ENCODE measurements at regions not wholly inside any gene's neighbourhood (a gene's known extent, or its start where the extent isn't known, plus 50 kb on each side); places are given as distances from the start of the nearest gene placed in this dataset.

DNA sequence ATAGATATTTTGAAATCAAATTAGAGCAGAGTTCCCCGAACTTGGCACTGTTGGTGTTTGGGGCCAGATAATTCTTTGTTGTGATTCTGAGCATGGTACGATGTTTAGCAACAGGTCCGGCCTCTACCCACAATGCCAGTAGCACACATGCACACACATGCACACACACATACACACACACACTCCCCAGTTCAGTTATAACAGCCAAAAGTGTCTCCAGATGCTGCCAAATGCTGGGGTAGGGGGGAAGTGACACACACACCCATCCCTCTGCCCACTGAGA lies 96.8 kb upstream of the PSMD7 start:
- ChIA-PET POLR2A (no interaction called here), CTCF (no interaction called here)
- BruUV-seq (replicated peaks), result no TSS peak

GRCh38 chr16:74199066-74199841 lies 97.4 kb upstream of the PSMD7 start:
- H3K27ac ChIP-seq (ENCODE audit: control insufficient read depth, insufficient read depth), result no peak overlapping the region
- RAD21 ChIA-PET (ENCODE audit: unreplicated experiment), result no interaction called here
- intact Hi-C loops (cut with micrococcal nuclease; ENCODE audit: unreplicated experiment) (no loop called here), in situ Hi-C loops (cut with MboI) (no loop called here)
- H3K79me2 ChIP-seq (ENCODE audit: control insufficient read depth, insufficient read depth, low read length), result no peaks in the 10 kb centered on the region
- H3K27me3 ChIP-seq (replicated peaks in 1 of 2; ENCODE audit: control insufficient read depth in 2 of 2, insufficient read depth in 2 of 2, low read length in 1 of 2), result peaks cover 0 to 2% of the 10 kb centered on the region in 2 experiments; a peak in 1 of 4 replicates
- no peak overlapping the region for H3K4me2 ChIP-seq (ENCODE audit: control insufficient read depth, insufficient read depth)
- POLR2A ChIA-PET, result no interaction called here
- H2AFZ ChIP-seq (ENCODE audit: control insufficient read depth, low read depth, low read length), result no peak overlapping the region
- ATAC-seq (no peak), FAIRE-seq (no peak), DNase-seq (ENCODE audit: low read depth, low spot score) (no peak)
- no peaks in the 10 kb centered on the region for H4K20me1 ChIP-seq (ENCODE audit: control insufficient read depth, insufficient read depth)
- SMC1A ChIA-PET (ENCODE audit: uncharacterized antibody, unreplicated experiment), result interaction anchor here (1.0 kb wide), 1 partner anchor 16 kb away, joined by 3 read pairs; no protein-coding TSS in a partner anchor
- no peaks in the 10 kb centered on the region for H3K4me1 ChIP-seq (ENCODE audit: control insufficient read depth, insufficient read depth, low read length)
- H3K36me3 ChIP-seq (ENCODE audit: control insufficient read depth in 2 of 2, insufficient read depth in 2 of 2, low read length in 1 of 2), result no peaks in the 10 kb centered on the region
- no TSS peak for BruUV-seq (replicated peaks)
- H3K9me3 ChIP-seq (replicated peaks; ENCODE audit: control insufficient read depth, insufficient read depth, low read length), result no peaks in the 10 kb centered on the region
- WGBS (ENCODE audit: insufficient coverage, insufficient replicate concordance, low lambda C conversion rate, missing lambda C conversion rate), result 66% methylated on average over 4 of the region's 4 CpGs
- H3K4me3 ChIP-seq, result no peak overlapping the region
- CTCF ChIA-PET, result interaction anchor here (0.7 kb wide), 1 partner anchor 28 kb away, joined by 4 read pairs; no protein-coding TSS in a partner anchor
- H3K9ac ChIP-seq (ENCODE audit: control insufficient read depth, insufficient read depth, low read length), result no peak overlapping the region
- TF ChIP-seq SPI1 (IDR thresholded peaks at IDR 0.05; ENCODE audit: borderline replicate concordance, insufficient read depth, low read depth, low read length) (no peak), ZSCAN29 (IDR thresholded peaks at IDR 0.05) (no peak), RFX5 (IDR thresholded peaks at IDR 0.05; ENCODE audit: low read depth, low read length) (no peak), SUZ12 (IDR thresholded peaks at IDR 0.05; ENCODE audit: unreplicated experiment) (no peak), SIN3A (IDR thresholded peaks at IDR 0.05; ENCODE audit: low read depth, low read length) (no peak)
- TF ChIP-seq, protein P1, sequence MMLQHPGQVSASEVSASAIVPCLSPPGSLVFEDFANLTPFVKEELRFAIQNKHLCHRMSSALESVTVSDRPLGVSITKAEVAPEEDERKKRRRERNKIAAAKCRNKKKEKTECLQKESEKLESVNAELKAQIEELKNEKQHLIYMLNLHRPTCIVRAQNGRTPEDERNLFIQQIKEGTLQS (IDR thresholded peaks at IDR 0.05; ENCODE audit: borderline replicate concordance, extremely low read depth, low read depth, low read length), result no peak
- TF ChIP-seq, protein P2, sequence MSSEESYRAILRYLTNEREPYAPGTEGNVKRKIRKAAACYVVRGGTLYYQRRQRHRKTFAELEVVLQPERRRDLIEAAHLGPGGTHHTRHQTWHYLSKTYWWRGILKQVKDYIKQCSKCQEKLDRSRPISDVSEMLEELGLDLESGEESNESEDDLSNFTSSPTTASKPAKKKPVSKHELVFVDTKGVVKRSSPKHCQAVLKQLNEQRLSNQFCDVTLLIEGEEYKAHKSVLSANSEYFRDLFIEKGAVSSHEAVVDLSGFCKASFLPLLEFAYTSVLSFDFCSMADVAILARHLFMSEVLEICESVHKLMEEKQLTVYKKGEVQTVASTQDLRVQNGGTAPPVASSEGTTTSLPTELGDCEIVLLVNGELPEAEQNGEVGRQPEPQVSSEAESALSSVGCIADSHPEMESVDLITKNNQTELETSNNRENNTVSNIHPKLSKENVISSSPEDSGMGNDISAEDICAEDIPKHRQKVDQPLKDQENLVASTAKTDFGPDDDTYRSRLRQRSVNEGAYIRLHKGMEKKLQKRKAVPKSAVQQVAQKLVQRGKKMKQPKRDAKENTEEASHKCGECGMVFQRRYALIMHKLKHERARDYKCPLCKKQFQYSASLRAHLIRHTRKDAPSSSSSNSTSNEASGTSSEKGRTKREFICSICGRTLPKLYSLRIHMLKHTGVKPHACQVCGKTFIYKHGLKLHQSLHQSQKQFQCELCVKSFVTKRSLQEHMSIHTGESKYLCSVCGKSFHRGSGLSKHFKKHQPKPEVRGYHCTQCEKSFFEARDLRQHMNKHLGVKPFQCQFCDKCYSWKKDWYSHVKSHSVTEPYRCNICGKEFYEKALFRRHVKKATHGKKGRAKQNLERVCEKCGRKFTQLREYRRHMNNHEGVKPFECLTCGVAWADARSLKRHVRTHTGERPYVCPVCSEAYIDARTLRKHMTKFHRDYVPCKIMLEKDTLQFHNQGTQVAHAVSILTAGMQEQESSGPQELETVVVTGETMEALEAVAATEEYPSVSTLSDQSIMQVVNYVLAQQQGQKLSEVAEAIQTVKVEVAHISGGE (CRISPR knock-in tag; IDR thresholded peaks at IDR 0.05), result no peak

More for the DNA sequence above, 96.8 kb upstream of the PSMD7 start:
- no peak overlapping the region for H3K4me3 ChIP-seq
- intact Hi-C loops (cut with micrococcal nuclease; ENCODE audit: unreplicated experiment), result no loop called here
- ChIA-PET RAD21 (ENCODE audit: unreplicated experiment) (no interaction called here), SMC1A (ENCODE audit: uncharacterized antibody, unreplicated experiment) (no interaction called here)
- no peak overlapping the region for H2AFZ ChIP-seq (ENCODE audit: control insufficient read depth, low read depth, low read length)
- H3K79me2 ChIP-seq (ENCODE audit: control insufficient read depth, insufficient read depth, low read length), result no peaks in the 10 kb centered on the region
- peaks cover 0 to 2% of the 10 kb centered on the region in 2 experiments; a peak in 1 of 4 replicates for H3K27me3 ChIP-seq (replicated peaks in 1 of 2; ENCODE audit: control insufficient read depth in 2 of 2, insufficient read depth in 2 of 2, low read length in 1 of 2)
- no peak for TF ChIP-seq SUPT20H (IDR thresholded peaks at IDR 0.05; ENCODE audit: borderline replicate concordance, control insufficient read depth, low read depth, low read length)
- TF ChIP-seq BCL11A (IDR thresholded peaks at IDR 0.05; ENCODE audit: low read depth, low read length), result no peak
- no peak for TF ChIP-seq IRF5 (IDR thresholded peaks at IDR 0.05; ENCODE audit: borderline replicate concordance)
- TF ChIP-seq SMAD1 (IDR thresholded peaks at IDR 0.05; ENCODE audit: low read depth, partially characterized antibody), result no peak
- TF ChIP-seq BHLHE40 (IDR thresholded peaks at IDR 0.05; ENCODE audit: borderline replicate concordance in 1 of 2, low read depth in 2 of 2, low read length in 1 of 2), result no peak
- H3K36me3 ChIP-seq (ENCODE audit: control insufficient read depth in 2 of 2, insufficient read depth in 2 of 2, low read length in 1 of 2), result no peaks in the 10 kb centered on the region
- WGBS (ENCODE audit: insufficient coverage, insufficient replicate concordance, low lambda C conversion rate, missing lambda C conversion rate), result 16% methylated on average over 3 of the region's 3 CpGs
- no peaks in the 10 kb centered on the region for H3K4me1 ChIP-seq (ENCODE audit: control insufficient read depth, insufficient read depth, low read length)
- H3K9me3 ChIP-seq (replicated peaks; ENCODE audit: control insufficient read depth, insufficient read depth, low read length), result no peaks in the 10 kb centered on the region
- no peak overlapping the region for H3K27ac ChIP-seq (ENCODE audit: control insufficient read depth, insufficient read depth)
- in situ Hi-C loops (cut with MboI), result no loop called here
- no peak overlapping the region for H3K4me2 ChIP-seq (ENCODE audit: control insufficient read depth, insufficient read depth)
- H3K9ac ChIP-seq (ENCODE audit: control insufficient read depth, insufficient read depth, low read length), result no peak overlapping the region
- no peak for DNase-seq (ENCODE audit: low read depth, low spot score)
- no peak for FAIRE-seq
- no peak for ATAC-seq
- no peaks in the 10 kb centered on the region for H4K20me1 ChIP-seq (ENCODE audit: control insufficient read depth, insufficient read depth)
